Posterior cingulate gyrus (tissue), 11 donors: ENCODE measurements at regions not wholly inside any gene's neighbourhood (a gene's known extent, or its start where the extent isn't known, plus 50 kb on each side); places are given as distances from the start of the nearest gene placed in this dataset.
"Not testable (repeated sequence)": the region's sequence is repeated elsewhere in the genome, so short reads cannot be mapped to it uniquely, and the experiment has no call there.

Experiments used
- DNase-seq, 10 donors: peaks; one replicate each; pipeline versions ENCODE4 v3.0.0 to v3.0.0-alpha.2; 2020 to 2021; ENCODE audit warnings: mixed read lengths in 3 of 10
- intact Hi-C: fragments of 100-400 bp; cut with DNase I; formaldehyde crosslinking; loops from one replicate; pipeline ENCODE4 v1.15.1; 2023

DNA sequence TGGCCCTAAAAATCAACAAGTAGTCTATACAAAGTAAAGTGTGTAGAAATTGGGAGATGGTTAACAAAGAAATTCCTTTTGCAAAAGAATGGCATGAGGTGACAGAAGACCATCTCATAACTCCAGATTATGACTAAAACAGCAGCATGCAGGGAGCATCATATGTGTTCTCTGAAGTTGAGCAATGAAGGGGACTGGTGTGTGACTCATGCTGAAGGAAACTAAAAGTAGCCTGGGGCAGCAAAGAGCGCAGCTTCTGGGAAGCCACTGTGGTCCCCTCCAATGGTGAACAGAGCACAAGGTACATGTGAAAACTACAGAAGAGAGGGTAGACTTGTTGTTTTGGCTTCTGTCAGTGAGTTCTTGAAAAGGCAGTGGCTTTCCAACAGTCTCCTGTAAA lies 133.4 kb downstream of the MACC1 start:
- intact Hi-C loops: no loop called here
- DNase-seq: no peak

GRCh38 chr7:20079080-20079479 lies 138.1 kb downstream of the MACC1 start:
- intact Hi-C loops: no loop called here
- DNase-seq: no peak

DNA sequence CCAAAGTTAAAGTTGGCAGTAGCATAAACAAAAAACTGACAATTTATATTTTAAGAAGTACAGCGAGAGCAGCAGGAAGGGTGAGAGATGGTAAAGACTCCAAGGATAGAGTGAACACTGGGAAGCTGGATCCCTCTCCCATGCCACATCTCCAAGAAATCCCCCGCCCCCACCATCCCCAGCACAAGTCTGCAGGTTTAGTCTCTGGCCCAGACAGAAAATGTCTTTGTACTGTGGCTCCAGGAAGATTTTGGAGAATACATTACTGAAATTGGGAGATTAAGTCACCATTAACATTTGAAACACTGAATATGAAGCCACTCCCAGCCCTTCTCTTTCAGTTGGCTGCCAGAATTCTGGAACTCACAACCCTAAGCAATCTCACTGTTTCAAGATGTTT lies 140.3 kb downstream of the MACC1 start:
- intact Hi-C loops: no loop called here
- no peak for DNase-seq

DNA sequence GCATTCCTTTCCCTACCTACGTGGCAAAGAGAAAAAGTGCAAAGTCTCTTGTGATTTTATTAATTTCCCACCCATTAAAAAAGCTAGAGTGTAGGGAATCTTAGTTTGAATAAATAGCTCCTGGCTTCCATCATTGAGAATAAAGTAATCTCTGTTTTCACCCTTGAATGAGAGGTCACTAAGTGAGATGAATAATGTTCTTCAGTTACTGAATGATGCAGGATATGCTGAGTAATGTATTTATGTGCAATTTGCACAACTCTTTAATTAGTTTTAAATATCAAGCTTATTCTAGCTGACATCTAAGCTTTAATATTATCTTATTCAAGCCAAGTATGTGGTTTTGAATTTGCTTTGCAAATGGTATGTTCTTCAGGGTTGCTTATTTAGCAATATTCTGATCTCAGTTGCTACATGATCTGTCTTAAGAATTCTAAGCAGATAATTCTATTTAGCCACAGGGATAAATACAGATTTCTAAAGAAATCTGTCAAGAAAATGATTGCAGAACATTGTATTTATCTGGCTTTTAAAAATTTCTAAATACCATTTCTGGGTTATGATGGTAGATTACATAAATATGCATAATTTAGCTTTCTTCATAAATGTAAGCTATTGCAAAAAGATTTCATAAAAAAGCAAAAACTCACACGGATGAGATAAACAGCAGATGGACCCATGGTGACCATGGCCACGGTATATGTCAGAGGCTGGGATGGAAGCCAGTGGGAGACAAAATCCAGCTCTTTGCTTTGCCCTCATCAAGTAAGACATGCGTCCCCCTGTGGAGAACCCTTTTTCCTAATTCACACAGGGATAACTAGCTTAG lies 141.0 kb downstream of the MACC1 start:
- intact Hi-C loops: no loop called here
- no peak for DNase-seq

DNA sequence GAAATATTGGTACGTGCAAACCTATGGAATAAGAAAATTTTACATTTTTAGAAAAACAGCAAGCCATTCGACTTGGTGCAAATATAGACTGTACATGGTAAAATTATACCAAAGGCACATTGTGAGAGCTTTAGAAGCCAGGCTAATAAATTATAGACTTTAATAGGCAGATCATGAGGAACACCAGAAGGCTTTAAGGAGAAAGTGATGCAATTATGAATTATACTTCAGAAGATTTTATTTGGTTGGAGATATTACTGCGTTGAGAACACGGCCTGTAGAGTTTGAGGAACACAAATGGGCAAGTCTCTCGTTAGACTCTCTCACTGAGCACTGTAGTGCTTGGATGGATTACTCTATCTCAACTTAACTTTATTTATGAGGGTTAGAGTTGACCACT lies 141.7 kb downstream of the MACC1 start:
- intact Hi-C loops: no loop called here
- no peak for DNase-seq

- DNase-seq: peak in 2 of 10 donors; percentile 31 to 57
- intact Hi-C loops: not testable (repeated sequence)
Measured at GRCh38 chr7:20068004-20068403, 149.2 kb downstream of the MACC1 start.

GRCh38 chr7:20064974-20065862 lies 152.0 kb downstream of the MACC1 start:
- no peak for DNase-seq
- intact Hi-C loops: no loop called here

DNA sequence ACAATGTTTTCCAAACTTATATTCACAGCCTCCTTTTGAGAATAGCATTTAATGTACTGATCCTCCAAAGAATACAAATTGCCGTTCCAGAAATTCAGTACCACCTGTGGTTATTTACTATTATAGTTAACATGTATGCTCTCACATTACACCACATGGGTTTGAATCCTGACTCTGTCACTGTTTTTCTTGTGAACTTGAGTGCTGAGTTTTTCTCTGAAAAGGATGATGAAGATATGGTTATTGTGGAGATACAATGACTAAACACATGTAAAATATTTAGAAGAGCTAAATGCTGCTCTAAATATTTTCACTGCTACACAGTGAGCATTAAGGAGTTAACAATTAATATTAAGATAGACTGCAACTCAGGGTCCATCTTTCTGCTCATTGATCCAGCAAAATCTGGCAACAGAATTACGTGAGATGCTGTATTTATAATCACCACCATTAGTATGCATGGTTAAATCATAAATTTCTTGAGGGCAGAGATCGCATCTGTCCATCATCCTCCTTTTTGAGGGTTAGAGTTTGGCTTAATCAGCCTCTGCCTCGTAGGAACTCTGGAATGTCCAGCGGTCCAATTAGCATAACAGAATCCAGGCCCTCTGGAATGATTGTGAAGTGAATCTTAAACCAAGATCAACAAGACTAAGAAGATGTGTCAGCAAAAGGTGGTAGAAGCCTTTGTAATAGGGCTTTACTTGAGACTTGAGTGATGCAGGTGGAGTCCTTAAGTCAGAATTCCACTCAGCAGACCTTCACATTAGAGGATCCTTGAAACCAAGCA lies 152.8 kb downstream of the MACC1 start:
- intact Hi-C loops: no loop called here
- no peak for DNase-seq

- no peak for DNase-seq
- intact Hi-C loops: no loop called here
Measured at GRCh38 chr7:20063644-20064043, 153.5 kb downstream of the MACC1 start.

DNA sequence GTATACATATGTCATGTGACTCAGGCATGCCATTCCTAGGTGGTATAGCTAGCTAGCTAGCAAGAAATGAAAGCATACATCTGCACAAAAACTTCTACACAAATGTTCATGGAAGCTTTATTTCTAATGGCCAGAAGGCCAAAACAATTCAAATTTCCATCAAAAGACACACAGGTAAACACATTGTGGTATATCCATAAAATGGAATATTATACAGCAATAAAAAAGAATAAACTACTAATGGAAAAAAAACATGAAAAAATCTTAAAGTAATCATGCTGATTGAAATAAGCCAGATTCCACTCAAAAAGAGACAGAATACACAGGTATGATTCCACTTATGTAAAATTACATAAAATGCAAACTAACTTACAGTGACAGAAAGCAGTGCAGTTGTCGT lies 154.3 kb downstream of the MACC1 start:
- intact Hi-C loops: no loop called here
- no peak for DNase-seq

DNA sequence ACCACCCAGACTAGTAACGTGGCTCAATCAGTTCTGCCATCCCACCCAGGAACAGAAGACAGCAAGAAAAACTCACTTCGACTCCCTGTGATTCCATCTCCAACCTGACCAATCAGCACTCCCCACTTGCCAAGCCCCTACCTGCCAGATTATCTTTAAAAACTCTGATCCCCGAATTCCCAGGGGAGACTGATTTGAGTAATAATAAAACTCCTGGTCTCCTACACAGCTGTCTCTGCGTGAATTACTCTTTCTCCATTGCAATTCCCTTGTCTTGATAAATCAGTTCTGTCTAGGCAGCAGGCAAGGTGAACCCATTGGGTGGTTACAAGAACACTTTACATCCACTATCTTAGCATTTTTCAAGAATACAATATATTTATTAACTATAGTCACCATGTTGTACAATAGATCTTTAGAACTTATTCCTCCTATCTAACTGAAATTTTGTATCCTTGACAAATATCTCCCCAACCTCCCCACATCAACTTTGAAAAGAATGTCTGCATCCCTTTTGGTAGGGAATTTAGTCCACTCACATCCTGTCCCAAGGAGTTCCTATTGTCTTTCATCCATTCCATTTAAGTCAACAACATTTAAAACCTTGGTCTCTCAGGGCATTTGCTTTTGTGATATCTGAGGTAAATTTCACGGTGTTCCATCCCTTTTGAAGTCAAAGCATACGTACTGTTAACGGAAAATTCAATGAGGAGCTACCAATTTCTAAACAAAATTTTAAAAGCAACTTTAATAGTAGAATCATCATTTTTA lies 163.7 kb downstream of the MACC1 start:
- DNase-seq: no peak
- intact Hi-C loops: no loop called here

- no peak for DNase-seq
- intact Hi-C loops: no loop called here
Measured at GRCh38 chr7:20050241-20050966, 166.8 kb downstream of the MACC1 start.

GRCh38 chr7:20038676-20039075 lies 178.5 kb downstream of the MACC1 start:
- no peak for DNase-seq
- intact Hi-C loops: no loop called here

- peak in 3 of 10 donors; percentile 34 to 48 (median 37) for DNase-seq
- intact Hi-C loops: no loop called here
Measured at GRCh38 chr7:20035279-20035875, 181.8 kb downstream of the MACC1 start.

GRCh38 chr7:20033621-20034400 lies 183.4 kb downstream of the MACC1 start:
- intact Hi-C loops: no loop called here
- DNase-seq: no peak

GRCh38 chr7:20032741-20033140 lies 184.4 kb downstream of the MACC1 start:
- intact Hi-C loops: no loop called here
- no peak for DNase-seq

- intact Hi-C loops: no loop called here
- DNase-seq: no peak
Measured at GRCh38 chr7:20030915-20031362, 186.2 kb downstream of the MACC1 start.

DNA sequence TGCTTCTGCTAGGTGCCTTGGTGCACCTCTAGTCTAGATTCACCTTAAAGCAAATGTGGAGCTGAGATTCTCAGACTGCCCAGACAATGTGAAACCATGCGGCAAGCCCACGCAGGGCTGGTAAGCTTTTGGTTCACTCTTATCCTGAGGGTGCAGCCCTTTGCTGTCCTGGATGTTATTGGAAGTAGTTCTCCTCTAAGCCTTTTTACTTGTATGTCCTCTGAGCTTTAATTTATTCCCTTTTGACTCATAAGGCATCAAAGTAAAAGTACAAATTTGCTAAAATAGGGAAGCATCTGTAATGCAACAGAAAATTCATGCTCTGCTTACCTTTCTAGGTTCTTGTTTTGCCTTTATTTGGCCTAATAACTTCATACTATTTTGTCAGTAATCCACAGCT lies 186.8 kb downstream of the MACC1 start:
- intact Hi-C loops: no loop called here
- no peak for DNase-seq
